Sigmoid colon (tissue), 6 donors: ENCODE measurements at regions not wholly inside any gene's neighbourhood (a gene's known extent, or its start where the extent isn't known, plus 50 kb on each side); places are given as distances from the start of the nearest gene placed in this dataset.

ENCODE experiments used
- DNase-seq: peaks from one replicate; pipeline ENCODE4 v3.0.0-alpha.2; 2019
- H3K27ac ChIP-seq, 4 donors: fragments of 200-600 bp; sonication (generic); one replicate each; pipeline ENCODE4 v1.5.1; 2016 to 2019; ENCODE audit warnings: mild to moderate bottlenecking in 1 of 4
- H3K27me3 ChIP-seq, 3 donors: fragments of 200-600 bp; sonication (generic); one replicate each; pipeline ENCODE4 v1.5.1; 2019; ENCODE audit warnings: mild to moderate bottlenecking in 1 of 3
- H3K36me3 ChIP-seq, 4 donors: fragments of 200-600 bp; sonication (generic); one replicate each; pipeline ENCODE4 v1.5.1; 2016 to 2019
- H3K4me1 ChIP-seq, 4 donors: fragments of 200-600 bp; sonication (generic); one replicate each; pipeline ENCODE4 v1.5.1; 2017 to 2019
- H3K4me3 ChIP-seq, 4 donors: fragments of 200-600 bp; sonication (generic); one replicate each; pipeline ENCODE4 v1.5.1; 2017 to 2019; ENCODE audit warnings: mild to moderate bottlenecking in 2 of 4, moderate library complexity in 1 of 4
- H3K9me3 ChIP-seq, 4 donors: fragments of 200-600 bp in 3 of 4; sonication (generic) in 3 of 4; one replicate each; pipeline versions ENCODE4 v1.5.1 to v1.6.1; 2013 to 2019
- CTCF ChIP-seq, 4 experiments: fragments of 450-650 bp in 3 of 4; fragments of 200-600 bp in 1 of 4; IDR thresholded peaks; one replicate each; pipeline ENCODE4 v1.5.1; 2016 to 2019; ENCODE audit warnings: antibody characterized with exemption in 4 of 4, mild to moderate bottlenecking in 3 of 4, moderate library complexity in 2 of 4
- EP300 ChIP-seq, 4 donors: sonication (generic); formaldehyde crosslinking; IDR thresholded peaks; one replicate each; pipeline ENCODE4 v1.6.1; 2017; ENCODE audit warnings: antibody characterized with exemption in 4 of 4
- POLR2A ChIP-seq, 2 donors: fragments of 450-650 bp; IDR thresholded peaks; one replicate each; pipeline ENCODE4 v1.6.1; 2016; ENCODE audit warnings: antibody characterized with exemption in 2 of 2, mild to moderate bottlenecking in 2 of 2, moderate library complexity in 2 of 2
- POLR2AphosphoS5 ChIP-seq, 4 donors: sonication (generic); formaldehyde crosslinking; IDR thresholded peaks; one replicate each; pipeline ENCODE4 v1.6.1; 2017; ENCODE audit warnings: antibody characterized with exemption in 4 of 4
- WGBS, 2 donors: extraction: QIAGEN DNeasy Blood & Tissue Kit; methylation state at CpG; one replicate each; pipeline ENCODE4 v1.1.7; 2013; 5-methylcytosine and 5-hydroxymethylcytosine counted together
- intact Hi-C: fragments of 100-400 bp; cut with DNase I; formaldehyde crosslinking; loops from one replicate; pipeline ENCODE4 v1.15.1; 2023
- donor health status: healthy with polysubstance abuse.
- donor health status: healthy.

- Histone ChIP-seq H3K27me3 (no peaks in the 10 kb centered on the region), H3K9me3 (no peaks in the 10 kb centered on the region), H3K4me1 (no peaks in the 10 kb centered on the region), H3K4me3 (no peak overlapping the region), H3K36me3 (no peaks in the 10 kb centered on the region), H3K27ac (no peak overlapping the region)
- TF ChIP-seq POLR2A (IDR thresholded peaks at IDR 0.05) (no peak), POLR2AphosphoS5 (IDR thresholded peaks at IDR 0.05) (no peak), CTCF (IDR thresholded peaks at IDR 0.05) (no peak), EP300 (IDR thresholded peaks at IDR 0.05) (no peak)
- WGBS, 2 donors: 81 to 86% methylated on average over 3 of the region's 3 CpGs
- no peak for DNase-seq
- intact Hi-C loops: no loop called here
Observed at GRCh38 chr3:106242781-106243180, 374.0 kb upstream of the CBLB start.

GRCh38 chr3:106245400-106245799, 376.6 kb upstream of the CBLB start:
- Histone ChIP-seq H3K36me3 (no peaks in the 10 kb centered on the region), H3K4me1 (no peaks in the 10 kb centered on the region), H3K9me3 (no peaks in the 10 kb centered on the region), H3K27ac (no peak overlapping the region), H3K27me3 (no peaks in the 10 kb centered on the region), H3K4me3 (no peak overlapping the region)
- no peak for DNase-seq
- intact Hi-C loops: no loop called here
- TF ChIP-seq POLR2A (IDR thresholded peaks at IDR 0.05): no peak
- TF ChIP-seq CTCF (IDR thresholded peaks at IDR 0.05): no peak
- TF ChIP-seq EP300 (IDR thresholded peaks at IDR 0.05): no peak
- no peak for TF ChIP-seq POLR2AphosphoS5 (IDR thresholded peaks at IDR 0.05)

GRCh38 chr3:106247902-106248684, 379.3 kb upstream of the CBLB start:
- DNase-seq: no peak
- Histone ChIP-seq H3K9me3 (no peaks in the 10 kb centered on the region), H3K4me1 (no peaks in the 10 kb centered on the region), H3K4me3 (no peak overlapping the region), H3K36me3 (no peaks in the 10 kb centered on the region), H3K27me3 (no peaks in the 10 kb centered on the region), H3K27ac (no peak overlapping the region)
- TF ChIP-seq POLR2AphosphoS5 (IDR thresholded peaks at IDR 0.05) (no peak), CTCF (IDR thresholded peaks at IDR 0.05) (no peak), EP300 (IDR thresholded peaks at IDR 0.05) (no peak), POLR2A (IDR thresholded peaks at IDR 0.05) (no peak)
- 83 to 91% methylated on average over 5 of the region's 5 CpGs for WGBS, 2 donors
- intact Hi-C loops: no loop called here

- Histone ChIP-seq H3K36me3 (no peaks in the 10 kb centered on the region), H3K9me3 (peaks cover 0 to 2% (median 0%) of the 10 kb centered on the region in 4 donors), H3K4me1 (no peaks in the 10 kb centered on the region), H3K27ac (no peak overlapping the region), H3K27me3 (no peaks in the 10 kb centered on the region), H3K4me3 (no peak overlapping the region)
- 24 to 77% methylated on average over 2 of the region's 2 CpGs for WGBS, 2 donors
- TF ChIP-seq CTCF (IDR thresholded peaks at IDR 0.05): no peak
- TF ChIP-seq EP300 (IDR thresholded peaks at IDR 0.05): no peak
- no peak for TF ChIP-seq POLR2A (IDR thresholded peaks at IDR 0.05)
- TF ChIP-seq POLR2AphosphoS5 (IDR thresholded peaks at IDR 0.05): no peak
- no peak for DNase-seq
- intact Hi-C loops: no loop called here
Observed at GRCh38 chr3:106249159-106249558, 380.3 kb upstream of the CBLB start.

GRCh38 chr3:106249981-106250380, 381.2 kb upstream of the CBLB start:
- Histone ChIP-seq H3K27ac (no peak overlapping the region), H3K36me3 (no peaks in the 10 kb centered on the region), H3K4me3 (no peak overlapping the region), H3K9me3 (peaks cover 0 to 2% (median 0%) of the 10 kb centered on the region in 4 donors), H3K27me3 (no peaks in the 10 kb centered on the region), H3K4me1 (no peaks in the 10 kb centered on the region)
- intact Hi-C loops: no loop called here
- DNase-seq: no peak
- no peak for TF ChIP-seq EP300 (IDR thresholded peaks at IDR 0.05)
- no peak for TF ChIP-seq POLR2A (IDR thresholded peaks at IDR 0.05)
